ENCODE measurements at regions not wholly inside any gene's neighbourhood (a gene's known extent, or its start where the extent isn't known, plus 50 kb on each side); places are given as distances from the start of the nearest gene placed in this dataset.

- DNase-seq, result peak in 3 of 4 experiments; percentile 8 to 30 (median 28)
These were observed 108.1 kb downstream of the MARCO start for GRCh38 chr2:119049968-119050704.

Data from suppressor macrophage (primary cell).